ENCODE measurements at regions not wholly inside any gene's neighbourhood (a gene's known extent, or its start where the extent isn't known, plus 50 kb on each side); places are given as distances from the start of the nearest gene placed in this dataset.

DNA sequence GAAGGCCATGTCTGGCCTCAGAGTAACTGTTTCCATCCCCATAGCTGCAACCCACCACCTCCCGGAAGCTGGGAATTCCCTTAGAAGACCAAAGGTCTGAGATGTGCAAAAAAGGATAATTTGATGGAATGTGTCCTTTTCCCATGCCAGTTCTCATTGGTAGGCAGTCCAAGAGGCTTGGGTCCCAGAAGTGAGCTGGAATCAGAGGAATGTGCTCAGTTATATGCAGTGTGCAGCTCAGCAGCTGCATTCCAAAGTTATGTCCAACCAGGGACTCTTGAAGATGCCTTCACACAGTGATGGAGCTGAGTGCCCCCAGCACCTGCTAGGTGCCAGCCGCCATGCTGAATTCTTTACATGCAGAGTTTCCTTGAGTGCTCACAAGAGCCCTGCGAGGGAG, 583.9 kb upstream of the TBX3 start:
- TF ChIP-seq CTCF (conservative IDR thresholded peaks at IDR 0.05), result no peak
- no peak for TF ChIP-seq ZFX (IDR thresholded peaks at IDR 0.05)

Measured in C4-2B (cell line).